GM11168 (cell line): ENCODE measurements at regions not wholly inside any gene's neighbourhood (a gene's known extent, or its start where the extent isn't known, plus 50 kb on each side); places are given as distances from the start of the nearest gene placed in this dataset.
"Not testable (repeated sequence)": the region's sequence is repeated elsewhere in the genome, so short reads cannot be mapped to it uniquely, and the experiment has no call there.

ENCODE experiments used
- in situ Hi-C: fragments of 300-500 bp; cut with MboI; formaldehyde crosslinking; loops from one replicate; pipeline ENCODE4 v1.12.0; 2022; ENCODE audit warnings: low sequenced_read_pairs; ENCODE audit not compliant: unreplicated experiment

GRCh38 chrX:13955975-13956374 is 73.7 kb downstream of the GEMIN8 start:
- in situ Hi-C loops = no loop called here

- in situ Hi-C loops = no loop called here
Measured at GRCh38 chrX:13955095-13955647, 74.5 kb downstream of the GEMIN8 start.

- in situ Hi-C loops = no loop called here
Measured at GRCh38 chrX:13952581-13952980, 77.1 kb downstream of the GEMIN8 start.

GRCh38 chrX:13946223-13946622 is 83.5 kb downstream of the GEMIN8 start:
- in situ Hi-C loops = not testable (repeated sequence)

GRCh38 chrX:13945787-13946186 is 83.9 kb downstream of the GEMIN8 start:
- in situ Hi-C loops = not testable (repeated sequence)

GRCh38 chrX:13940671-13941070 is 89.0 kb downstream of the GEMIN8 start:
- in situ Hi-C loops = no loop called here

- in situ Hi-C loops = no loop called here
Measured at GRCh38 chrX:13939741-13940597, 89.7 kb downstream of the GEMIN8 start.

GRCh38 chrX:13938829-13939530 is 90.7 kb downstream of the GEMIN8 start:
- in situ Hi-C loops = no loop called here

- in situ Hi-C loops = no loop called here
Measured at GRCh38 chrX:13938051-13938828, 91.5 kb downstream of the GEMIN8 start.

- in situ Hi-C loops = no loop called here
Measured at GRCh38 chrX:13937370-13938050, 92.2 kb downstream of the GEMIN8 start.

- in situ Hi-C loops = no loop called here
Measured at GRCh38 chrX:13936521-13937225, 93.0 kb downstream of the GEMIN8 start.

- in situ Hi-C loops = no loop called here
Measured at GRCh38 chrX:13934731-13935130, 95.0 kb downstream of the GEMIN8 start.

- in situ Hi-C loops = no loop called here
Measured at GRCh38 chrX:13933851-13934250, 95.8 kb downstream of the GEMIN8 start.

GRCh38 chrX:13933352-13933751 is 96.3 kb downstream of the GEMIN8 start:
- in situ Hi-C loops = no loop called here

- in situ Hi-C loops = no loop called here
Measured at GRCh38 chrX:13932416-13932815, 97.3 kb downstream of the GEMIN8 start.

GRCh38 chrX:13927175-13927574 is 102.5 kb downstream of the GEMIN8 start:
- in situ Hi-C loops = no loop called here

- in situ Hi-C loops = no loop called here
Measured at GRCh38 chrX:13923845-13924244, 105.8 kb downstream of the GEMIN8 start.

- in situ Hi-C loops = no loop called here
Measured at GRCh38 chrX:13923289-13923688, 106.4 kb upstream of the GPM6B start.

- in situ Hi-C loops = no loop called here
Measured at GRCh38 chrX:13917507-13917906, 100.6 kb upstream of the GPM6B start.
